ENCODE measurements at regions not wholly inside any gene's neighbourhood (a gene's known extent, or its start where the extent isn't known, plus 50 kb on each side); places are given as distances from the start of the nearest gene placed in this dataset.

DNA sequence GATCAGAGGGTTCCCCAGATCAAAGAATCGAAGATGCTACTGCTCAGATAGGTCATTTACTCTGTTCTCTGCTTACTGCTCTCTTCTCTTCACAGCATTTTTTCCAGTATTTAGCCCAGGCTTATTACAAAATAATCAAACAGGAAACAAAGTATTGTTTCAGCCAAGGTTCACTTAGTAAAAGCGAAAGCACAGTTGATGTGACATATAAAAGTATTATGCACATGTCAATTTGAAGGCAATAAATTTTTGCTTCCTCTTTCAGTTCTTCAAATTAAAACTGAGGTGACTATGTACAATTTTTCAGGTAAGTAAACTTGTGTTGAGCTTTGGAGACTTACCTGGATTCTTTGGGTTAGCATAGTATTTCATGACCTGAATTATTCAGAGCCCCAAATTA, 262.8 kb upstream of the CHST9 start:
- DNase-seq = no peak

DNA sequence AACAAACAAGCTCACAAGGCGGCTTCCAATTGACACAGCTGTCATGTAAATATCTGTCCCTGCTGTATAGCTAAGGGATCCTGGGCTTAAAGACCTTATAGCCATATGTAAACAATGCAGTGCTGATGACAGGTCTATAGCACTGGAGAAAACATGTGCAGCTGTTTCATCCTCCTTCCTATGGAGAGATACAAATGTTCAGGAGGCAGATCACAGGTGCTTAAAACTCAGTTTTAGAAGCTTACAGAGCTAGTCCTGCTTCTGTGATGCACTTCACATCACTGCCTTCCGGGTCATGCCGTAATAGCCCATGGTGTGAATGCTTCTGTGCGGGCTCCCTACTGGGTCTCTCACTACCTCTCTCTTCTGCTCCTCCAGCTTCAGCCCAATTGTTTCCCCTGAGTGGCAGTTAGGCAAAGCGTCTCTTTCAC, 262.4 kb upstream of the CHST9 start:
- DNase-seq = no peak

DNA sequence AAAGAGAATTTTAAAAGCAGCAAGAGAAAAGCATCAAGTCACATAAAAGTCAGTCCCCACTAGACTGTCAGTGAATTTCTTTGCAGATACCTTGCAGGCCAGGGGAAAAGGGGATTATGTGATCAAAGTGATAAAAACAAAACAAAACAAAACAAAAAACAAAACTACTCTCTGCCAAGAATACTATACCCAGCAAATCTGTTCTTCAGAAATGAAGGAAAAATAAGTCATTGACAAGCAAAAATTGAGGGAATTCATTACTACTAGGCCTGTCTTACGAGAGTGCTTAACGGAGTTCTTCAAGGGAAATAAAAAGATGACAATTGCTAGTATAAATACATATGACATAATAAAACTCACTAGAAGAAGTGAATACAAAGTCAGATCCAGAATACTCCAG, 245.5 kb upstream of the CHST9 start:
- DNase-seq = no peak

GRCh38 chr18:27428716-27429475, 243.8 kb upstream of the CHST9 start:
- DNase-seq = no peak

- no peak for DNase-seq
Measured at GRCh38 chr18:27428120-27428519, 243.0 kb upstream of the CHST9 start.

DNA sequence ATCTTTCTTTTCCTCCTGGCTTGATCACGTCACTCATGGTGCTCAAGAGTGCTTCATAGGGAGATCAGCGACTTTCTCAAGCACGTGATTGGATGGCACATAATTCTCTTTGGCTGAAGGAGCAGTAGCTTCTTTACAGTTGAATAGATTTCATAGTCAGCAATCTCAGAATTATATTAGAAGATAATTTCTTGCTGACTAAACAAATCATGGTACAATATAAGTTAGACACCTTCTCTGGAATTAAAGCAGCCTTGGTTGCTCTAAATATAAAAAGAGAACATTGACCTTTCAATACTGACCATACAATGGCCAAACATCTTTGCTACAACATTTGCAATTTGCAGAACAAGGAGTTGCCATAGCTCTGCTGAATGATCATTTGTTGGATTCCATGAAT, 238.5 kb upstream of the CHST9 start:
- no peak for DNase-seq

- DNase-seq = no peak
Measured at GRCh38 chr18:27419646-27420045, 234.5 kb upstream of the CHST9 start.

DNA sequence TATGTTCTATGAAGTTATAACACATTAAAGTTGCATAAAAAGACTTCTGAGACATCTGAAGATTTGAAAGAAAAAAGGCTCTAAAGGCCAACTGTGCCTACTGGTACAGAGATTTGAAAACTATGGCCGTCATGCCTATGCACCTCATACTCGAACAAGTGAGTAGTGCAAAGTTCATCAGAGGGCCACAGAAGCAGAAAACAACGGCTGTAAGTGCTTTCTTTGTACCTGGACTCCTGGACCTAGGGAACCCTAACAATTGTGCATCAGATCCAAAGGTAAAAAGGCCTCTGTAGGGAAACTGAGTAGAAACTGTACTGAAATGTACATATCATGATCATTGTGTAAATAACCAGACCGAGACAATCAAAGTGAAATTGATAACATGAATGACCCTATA, 230.4 kb upstream of the CHST9 start:
- DNase-seq = no peak

- DNase-seq = no peak
Measured at GRCh38 chr18:27414682-27415081, 229.6 kb upstream of the CHST9 start.

- peak; percentile 31 for DNase-seq
Measured at GRCh38 chr18:27413495-27414401, 228.6 kb upstream of the CHST9 start.

DNA sequence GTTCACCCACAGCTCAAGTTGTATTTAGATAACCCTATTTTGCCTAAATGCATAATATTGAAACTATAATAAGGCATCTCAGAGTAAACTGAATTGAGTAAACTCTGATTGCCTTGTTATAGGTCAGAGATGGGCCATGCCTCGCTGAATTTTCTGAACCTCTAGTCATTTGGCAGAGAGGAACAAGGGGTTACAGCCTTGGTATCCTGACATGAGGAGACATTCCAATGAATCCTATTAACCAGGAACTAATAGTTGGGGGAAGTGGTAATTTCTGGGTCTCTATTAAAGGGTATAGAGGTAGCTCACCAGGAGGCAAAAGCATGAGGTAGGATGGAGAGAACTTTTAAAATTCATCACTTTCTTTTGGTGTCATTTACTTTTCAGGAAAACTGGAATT, 227.4 kb upstream of the CHST9 start:
- no peak for DNase-seq

DNA sequence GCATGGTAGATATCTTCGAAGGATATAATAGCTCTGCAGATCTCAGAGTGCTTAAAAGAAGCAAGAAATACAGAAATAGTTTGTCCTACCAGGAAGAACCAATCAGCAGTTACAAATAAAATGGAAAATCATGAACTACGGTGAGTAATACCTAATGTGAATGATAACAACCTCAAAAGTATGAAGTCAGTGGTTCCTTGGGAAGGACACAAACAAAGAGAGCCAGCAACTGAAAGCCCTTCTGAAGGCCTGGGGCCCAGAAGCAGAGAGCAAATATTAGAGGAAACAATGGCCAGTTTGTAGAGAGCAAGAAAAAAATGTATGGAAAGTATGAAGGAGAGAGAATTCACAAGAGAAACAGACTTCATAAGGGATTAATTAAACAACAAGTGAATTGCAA, 226.8 kb upstream of the CHST9 start:
- no peak for DNase-seq

DNA sequence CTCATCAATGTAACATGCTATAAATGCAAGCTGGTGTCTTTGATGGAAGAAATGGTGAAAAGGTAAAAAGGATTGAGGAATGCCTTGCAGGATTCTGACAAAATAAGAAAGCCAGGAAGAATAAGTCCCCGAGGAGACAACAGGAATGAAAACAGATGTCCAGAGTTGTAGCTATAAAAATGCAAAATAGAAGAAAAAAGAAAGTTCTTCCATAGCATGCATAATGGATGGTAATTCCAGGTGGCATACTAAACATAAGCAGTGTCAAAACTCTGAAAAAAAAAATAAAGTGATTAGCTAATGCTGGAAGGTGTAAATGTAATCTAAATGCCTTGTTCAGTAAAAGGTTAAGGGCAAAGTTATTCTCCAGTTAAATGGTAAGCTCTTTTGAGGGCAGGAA, 225.9 kb upstream of the CHST9 start:
- no peak for DNase-seq

- DNase-seq = no peak
Measured at GRCh38 chr18:27404855-27405254, 219.7 kb upstream of the CHST9 start.

- DNase-seq = no peak
Measured at GRCh38 chr18:27400001-27400400, 214.9 kb upstream of the CHST9 start.

DNA sequence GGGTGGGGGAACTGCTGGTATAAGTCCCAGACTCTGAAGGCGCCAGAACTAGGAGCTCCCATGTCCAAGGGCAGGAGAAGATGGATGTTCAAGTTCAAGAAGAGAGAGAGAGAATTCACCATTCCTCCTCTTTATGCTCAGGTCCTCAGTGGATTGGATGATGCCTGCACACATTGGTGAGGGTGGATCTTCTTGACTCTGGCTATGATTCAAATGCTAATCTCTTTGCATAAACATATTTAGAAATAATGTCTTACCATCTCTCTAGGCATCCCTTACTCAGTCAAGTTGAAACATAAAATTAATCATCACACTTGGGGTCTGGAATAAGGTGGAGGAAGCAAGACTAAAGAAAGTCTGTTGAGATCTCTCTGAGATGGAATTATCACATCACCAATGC, 210.6 kb upstream of the CHST9 start:
- DNase-seq = no peak

- DNase-seq = no peak
Measured at GRCh38 chr18:27394687-27395086, 209.6 kb upstream of the CHST9 start.

GRCh38 chr18:27382567-27383216, 197.6 kb upstream of the CHST9 start:
- no peak for DNase-seq

- DNase-seq = peak; percentile 37
Measured at GRCh38 chr18:27378431-27379095, 193.5 kb upstream of the CHST9 start.

GRCh38 chr18:27377251-27377650, 192.1 kb upstream of the CHST9 start:
- no peak for DNase-seq

GRCh38 chr18:27372386-27372785, 187.3 kb upstream of the CHST9 start:
- no peak for DNase-seq

DNA sequence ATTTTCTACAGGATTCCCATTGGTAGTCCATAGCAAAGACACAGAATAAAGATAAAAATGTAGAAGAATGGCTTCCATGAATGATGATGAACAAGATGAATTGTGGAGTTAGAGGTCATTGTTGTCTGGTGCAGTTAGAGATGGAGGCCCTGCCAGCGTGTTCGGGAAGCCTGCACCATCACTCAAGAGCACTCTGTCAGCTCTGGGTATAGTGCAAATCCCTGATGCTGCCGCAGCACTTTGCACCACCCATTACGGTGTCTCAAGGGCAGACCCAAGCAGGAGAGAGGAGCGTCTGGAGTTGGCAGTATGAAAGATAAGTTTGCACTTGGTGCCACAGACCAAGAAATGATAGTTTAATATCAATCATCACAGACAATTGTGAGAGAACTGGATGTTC, 181.6 kb upstream of the CHST9 start:
- no peak for DNase-seq

DNA sequence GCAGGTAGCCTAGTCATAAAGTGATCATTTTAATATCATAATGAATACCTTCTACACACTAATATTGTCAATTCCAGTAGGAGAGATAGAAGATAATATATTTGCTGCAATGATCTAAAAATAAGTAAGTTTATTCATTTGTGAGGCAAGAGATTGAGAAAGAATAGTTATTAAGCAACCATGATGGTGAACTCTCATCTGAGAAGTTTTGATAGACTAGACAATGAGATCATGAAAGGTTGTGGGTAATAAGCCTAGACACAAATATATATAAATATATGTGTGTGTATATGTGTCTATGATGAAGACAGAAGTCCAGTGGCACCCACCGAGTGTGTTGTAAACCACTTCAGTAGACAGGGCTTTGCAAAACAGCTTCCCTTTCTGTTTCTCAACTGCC, 181.0 kb upstream of the CHST9 start:
- no peak for DNase-seq
